T-cell (primary cell): ENCODE measurements at regions not wholly inside any gene's neighbourhood (a gene's known extent, or its start where the extent isn't known, plus 50 kb on each side); places are given as distances from the start of the nearest gene placed in this dataset.

Source experiments
- ATAC-seq, 4 experiments: fragments of 200-7000 bp in 3 of 4; fragments of 150-1000 bp in 1 of 4; cut with Tn5 transposase; replicated peaks in 1 of 4; 1 replicate in 3 of 4; 2 replicates in 1 of 4; pipeline ENCODE4 v1.10.0; 2021; ENCODE audit warnings: moderate library complexity in 3 of 4, mild to moderate bottlenecking in 2 of 4, moderate number of reproducible peaks in 1 of 4
- CTCF ChIA-PET, 2 donors: fragments of 300-600 bp; sonication (Branson Sonifier 250); formaldehyde crosslinking; loops; one replicate each; lab custom pipeline; 2022; ENCODE audit warnings: antibody characterized with exemption in 2 of 2; lab: Charles Lee
- POLR2A ChIA-PET, 2 donors: fragments of 300-600 bp; sonication (Branson Sonifier 250); formaldehyde crosslinking; loops; one replicate each; lab custom pipeline; 2022; ENCODE audit warnings: antibody characterized with exemption in 2 of 2; lab: Charles Lee
- DNase-seq, 35 experiments: peaks; one replicate each; pipeline versions ENCODE4 v3.0.0 to v3.0.0-alpha.2; 2013 to 2023
- H3K27ac ChIP-seq: one replicate; pipeline ENCODE4 v1.5.1; 2013; ENCODE audit warnings: low read length
- H3K27me3 ChIP-seq, 2 experiments: replicated peaks in 1 of 2; 1 replicate in 1 of 2; 2 replicates in 1 of 2; pipeline versions ENCODE4 v1.6.1 to v1.7.0; 2013; ENCODE audit warnings: low read length in 1 of 2, mixed read lengths in 1 of 2; ENCODE audit not compliant: control insufficient read depth in 2 of 2, insufficient read depth in 2 of 2; ENCODE audit errors: extremely low read depth in 1 of 2
- H3K36me3 ChIP-seq, 2 donors: 1 replicate in 1 of 2; 2 replicates in 1 of 2; pipeline versions ENCODE4 v1.6.1 to v1.7.0; 2013; ENCODE audit warnings: low read length in 1 of 2; ENCODE audit not compliant: control insufficient read depth in 2 of 2, insufficient read depth in 1 of 2; ENCODE audit errors: extremely low read depth in 1 of 2
- H3K4me1 ChIP-seq, 2 experiments: 1 replicate in 1 of 2; 2 replicates in 1 of 2; pipeline versions ENCODE4 v1.6.1 to v1.7.0; 2013; ENCODE audit warnings: low read length in 2 of 2, mixed read lengths in 1 of 2; ENCODE audit not compliant: insufficient read depth in 2 of 2, control insufficient read depth in 1 of 2; ENCODE audit errors: extremely low read depth in 1 of 2
- H3K4me3 ChIP-seq, 2 donors: 1 replicate in 1 of 2; 2 replicates in 1 of 2; pipeline versions ENCODE4 v1.5.1 to v1.7.0; 2013; ENCODE audit warnings: mild to moderate bottlenecking in 2 of 2, low read length in 1 of 2, moderate library complexity in 1 of 2; ENCODE audit not compliant: control insufficient read depth in 1 of 2; ENCODE audit errors: extremely low read depth in 1 of 2
- H3K9me3 ChIP-seq: 2 replicates; pipeline ENCODE4 v1.7.0; 2013
- H3K27ac Mint-ChIP-seq, 2 donors: one replicate each; pipeline ENCODE4 v1.8.0; 2020 to 2021; ENCODE audit warnings: mild to moderate bottlenecking in 2 of 2, mixed read lengths in 2 of 2
- H3K27me3 Mint-ChIP-seq, 2 donors: one replicate each; pipeline ENCODE4 v1.8.0; 2021 to 2022; ENCODE audit warnings: mixed read lengths in 2 of 2
- H3K36me3 Mint-ChIP-seq: one replicate; pipeline ENCODE4 v1.8.0; 2021; ENCODE audit warnings: mixed read lengths
- H3K4me1 Mint-ChIP-seq, 3 donors: one replicate each; pipeline ENCODE4 v1.8.0; 2020 to 2022; ENCODE audit warnings: mixed read lengths in 3 of 3, mild to moderate bottlenecking in 1 of 3
- H3K4me3 Mint-ChIP-seq, 3 donors: one replicate each; pipeline ENCODE4 v1.8.0; 2020 to 2022; ENCODE audit warnings: mild to moderate bottlenecking in 3 of 3, mixed read lengths in 3 of 3, moderate library complexity in 3 of 3
- H3K9me3 Mint-ChIP-seq, 3 donors: one replicate each; pipeline ENCODE4 v1.8.0; 2020 to 2022; ENCODE audit warnings: mixed read lengths in 3 of 3
- WGBS: methylation state at CpG from one replicate; pipeline ENCODE4 v1.1.5; 2013; ENCODE audit warnings: missing lambda C conversion rate; ENCODE audit not compliant: insufficient coverage; 5-methylcytosine and 5-hydroxymethylcytosine counted together

- peaks cover 7 to 14% of the 10 kb centered on the region in 2 donors for H3K27me3 Mint-ChIP-seq
- ATAC-seq (no peak), DNase-seq (no peak)
- POLR2A ChIA-PET = no interaction called here
- 100% methylated on average over 1 of the region's 3 CpGs for WGBS
- Histone ChIP-seq H3K27ac (no peak overlapping the region), H3K36me3 (no peaks in the 10 kb centered on the region), H3K9me3 (no peaks in the 10 kb centered on the region), H3K4me3 (no peak overlapping the region), H3K27me3 (peaks cover 0 to 6% of the 10 kb centered on the region in 2 experiments), H3K4me1 (no peaks in the 10 kb centered on the region)
- H3K4me3 Mint-ChIP-seq = no peak overlapping the region
- CTCF ChIA-PET = interaction anchor here in 1 of 2 donors (0.6 kb wide), 1 partner anchor 177 kb away, joined by 3 read pairs; no protein-coding TSS in a partner anchor
- no peaks in the 10 kb centered on the region for H3K4me1 Mint-ChIP-seq
- no peak overlapping the region for H3K27ac Mint-ChIP-seq
- H3K36me3 Mint-ChIP-seq = no peaks in the 10 kb centered on the region
- H3K9me3 Mint-ChIP-seq = no peaks in the 10 kb centered on the region
Measured at GRCh38 chr16:79685871-79686270, 85.3 kb upstream of the MAF start.

GRCh38 chr16:79679334-79679733, 78.8 kb upstream of the MAF start:
- no peaks in the 10 kb centered on the region for H3K9me3 Mint-ChIP-seq
- H3K36me3 ChIP-seq = no peaks in the 10 kb centered on the region
- CTCF ChIA-PET = no interaction called here
- no peaks in the 10 kb centered on the region for H3K36me3 Mint-ChIP-seq
- H3K27ac Mint-ChIP-seq = no peak overlapping the region
- POLR2A ChIA-PET = no interaction called here
- peaks cover 0 to 3% of the 10 kb centered on the region in 2 experiments for H3K27me3 ChIP-seq
- no peak for ATAC-seq
- H3K4me1 ChIP-seq = no peaks in the 10 kb centered on the region
- no peak overlapping the region for H3K4me3 Mint-ChIP-seq
- DNase-seq = no peak
- no peak overlapping the region for H3K4me3 ChIP-seq
- no peaks in the 10 kb centered on the region for H3K4me1 Mint-ChIP-seq
- peaks cover 0 to 4% of the 10 kb centered on the region in 2 donors for H3K27me3 Mint-ChIP-seq
- no peak overlapping the region for H3K27ac ChIP-seq
- no CpG with 5 or more reads among the region's 1 CpG for WGBS
- no peaks in the 10 kb centered on the region for H3K9me3 ChIP-seq

- Histone ChIP-seq H3K4me3 (no peak overlapping the region), H3K4me1 (no peaks in the 10 kb centered on the region), H3K27me3 (no peaks in the 10 kb centered on the region), H3K9me3 (no peaks in the 10 kb centered on the region), H3K27ac (no peak overlapping the region), H3K36me3 (no peaks in the 10 kb centered on the region)
- ChIA-PET POLR2A (interaction anchor here in 1 of 2 donors (0.6 kb wide), 1 partner anchor 66 kb away, joined by 3 read pairs; no protein-coding TSS in a partner anchor), CTCF (no interaction called here)
- Mint-ChIP-seq H3K4me1 (no peaks in the 10 kb centered on the region), H3K9me3 (no peaks in the 10 kb centered on the region), H3K36me3 (no peaks in the 10 kb centered on the region), H3K4me3 (no peak overlapping the region), H3K27ac (no peak overlapping the region), H3K27me3 (no peaks in the 10 kb centered on the region)
- ATAC-seq (no peak), DNase-seq (no peak)
- 50% methylated on average over 2 of the region's 6 CpGs for WGBS
Measured at GRCh38 chr16:79677799-79678530, 77.4 kb upstream of the MAF start.

GRCh38 chr16:79673635-79674034, 73.1 kb upstream of the MAF start:
- Histone ChIP-seq H3K4me3 (no peak overlapping the region), H3K27ac (no peak overlapping the region), H3K9me3 (no peaks in the 10 kb centered on the region), H3K27me3 (no peaks in the 10 kb centered on the region), H3K36me3 (no peaks in the 10 kb centered on the region), H3K4me1 (no peaks in the 10 kb centered on the region)
- no peaks in the 10 kb centered on the region for H3K4me1 Mint-ChIP-seq
- ChIA-PET POLR2A (no interaction called here), CTCF (no interaction called here)
- no peaks in the 10 kb centered on the region for H3K36me3 Mint-ChIP-seq
- DNase-seq (no peak), ATAC-seq (no peak)
- H3K27ac Mint-ChIP-seq = no peak overlapping the region
- H3K9me3 Mint-ChIP-seq = peaks cover 0 to 12% (median 10%) of the 10 kb centered on the region in 3 donors
- no peak overlapping the region for H3K4me3 Mint-ChIP-seq
- H3K27me3 Mint-ChIP-seq = no peaks in the 10 kb centered on the region
- no CpG with 5 or more reads among the region's 3 CpGs for WGBS

- ChIA-PET CTCF (no interaction called here), POLR2A (no interaction called here)
- 64% methylated on average over 1 of the region's 2 CpGs for WGBS
- Mint-ChIP-seq H3K4me3 (no peak overlapping the region), H3K27me3 (no peaks in the 10 kb centered on the region), H3K36me3 (no peaks in the 10 kb centered on the region), H3K27ac (no peak overlapping the region), H3K4me1 (no peaks in the 10 kb centered on the region), H3K9me3 (peaks cover 0 to 13% (median 12%) of the 10 kb centered on the region in 3 donors)
- ATAC-seq = no peak
- Histone ChIP-seq H3K9me3 (no peaks in the 10 kb centered on the region), H3K4me1 (no peaks in the 10 kb centered on the region), H3K4me3 (no peak overlapping the region), H3K36me3 (no peaks in the 10 kb centered on the region), H3K27me3 (no peaks in the 10 kb centered on the region), H3K27ac (no peak overlapping the region)
- DNase-seq = no peak
Measured at GRCh38 chr16:79672524-79672923, 72.0 kb upstream of the MAF start.

GRCh38 chr16:79668502-79668901, 68.0 kb upstream of the MAF start:
- no peaks in the 10 kb centered on the region for H3K4me1 ChIP-seq
- ChIA-PET CTCF (no interaction called here), POLR2A (no interaction called here)
- no peak overlapping the region for H3K4me3 Mint-ChIP-seq
- H3K27ac Mint-ChIP-seq = no peak overlapping the region
- peaks cover 0 to 13% (median 12%) of the 10 kb centered on the region in 3 donors for H3K9me3 Mint-ChIP-seq
- DNase-seq (no peak), ATAC-seq (no peak)
- H3K36me3 Mint-ChIP-seq = no peaks in the 10 kb centered on the region
- H3K27me3 Mint-ChIP-seq = peaks cover 0 to 2% of the 10 kb centered on the region in 2 donors
- H3K9me3 ChIP-seq = no peaks in the 10 kb centered on the region
- no peak overlapping the region for H3K27ac ChIP-seq
- no CpG with 5 or more reads among the region's 4 CpGs for WGBS
- H3K4me3 ChIP-seq = no peak overlapping the region
- H3K4me1 Mint-ChIP-seq = peaks cover 0 to 2% (median 0%) of the 10 kb centered on the region in 3 donors
- H3K36me3 ChIP-seq = no peaks in the 10 kb centered on the region
- H3K27me3 ChIP-seq = no peaks in the 10 kb centered on the region
